ENCODE measurements at regions not wholly inside any gene's neighbourhood (a gene's known extent, or its start where the extent isn't known, plus 50 kb on each side); places are given as distances from the start of the nearest gene placed in this dataset.
"Not testable (repeated sequence)": the region's sequence is repeated elsewhere in the genome, so short reads cannot be mapped to it uniquely, and the experiment has no call there.

GRCh38 chr12:90827567-90827966 lies 127.4 kb downstream of the CCER1 start:
- Histone ChIP-seq H3K36me3 (ENCODE audit: insufficient read depth, low read length) (no peaks in the 10 kb centered on the region), H3K4me1 (ENCODE audit: control insufficient read depth, insufficient read depth, low read length) (no peaks in the 10 kb centered on the region), H3K4me3 (ENCODE audit: low read length) (no peak overlapping the region), H3K4me2 (ENCODE audit: low read length) (no peak overlapping the region), H3K9ac (ENCODE audit: low read depth, low read length) (no peak overlapping the region), H3K27me3 (ENCODE audit: control insufficient read depth, insufficient read depth, low read length) (no peaks in the 10 kb centered on the region), H3K9me3 (replicated peaks; ENCODE audit: low read length) (no peaks in the 10 kb centered on the region)

- Histone ChIP-seq H3K4me3 (ENCODE audit: low read length) (no peak overlapping the region), H3K9me3 (replicated peaks; ENCODE audit: low read length) (no peaks in the 10 kb centered on the region), H3K9ac (ENCODE audit: low read depth, low read length) (no peak overlapping the region), H3K4me1 (ENCODE audit: control insufficient read depth, insufficient read depth, low read length) (no peaks in the 10 kb centered on the region), H3K4me2 (ENCODE audit: low read length) (no peak overlapping the region), H3K36me3 (ENCODE audit: insufficient read depth, low read length) (no peaks in the 10 kb centered on the region), H3K27me3 (ENCODE audit: control insufficient read depth, insufficient read depth, low read length) (no peaks in the 10 kb centered on the region)
Measured at GRCh38 chr12:90826036-90826435, 128.9 kb downstream of the CCER1 start.

GRCh38 chr12:90823859-90824258 lies 131.1 kb downstream of the CCER1 start:
- Histone ChIP-seq H3K4me3 (ENCODE audit: low read length) (no peak overlapping the region), H3K27me3 (ENCODE audit: control insufficient read depth, insufficient read depth, low read length) (no peaks in the 10 kb centered on the region)

DNA sequence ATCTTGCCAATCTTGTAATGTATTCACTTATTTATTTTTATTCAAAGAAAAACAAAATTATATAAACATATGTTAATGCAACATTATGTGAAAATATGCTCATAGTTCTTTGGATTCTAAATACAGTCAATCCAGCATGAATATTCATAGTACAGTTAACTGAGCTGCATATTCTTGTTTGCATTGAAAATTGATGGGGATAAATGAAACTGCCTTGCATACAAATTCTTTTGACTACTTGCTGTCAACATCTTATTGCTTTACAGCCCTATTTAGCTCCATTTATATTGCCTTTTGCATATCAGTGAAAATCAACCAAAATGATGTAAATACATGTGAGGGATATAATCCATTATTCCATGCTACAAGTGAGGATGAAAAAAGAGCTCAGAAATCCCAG lies 135.3 kb downstream of the CCER1 start:
- Histone ChIP-seq H3K27me3 (ENCODE audit: control insufficient read depth, insufficient read depth, low read length) (no peaks in the 10 kb centered on the region), H3K9me3 (replicated peaks; ENCODE audit: low read length) (no peaks in the 10 kb centered on the region), H3K36me3 (ENCODE audit: insufficient read depth, low read length) (no peaks in the 10 kb centered on the region), H3K9ac (ENCODE audit: low read depth, low read length) (no peak overlapping the region), H3K4me1 (ENCODE audit: control insufficient read depth, insufficient read depth, low read length) (peaks cover 24% of the 10 kb centered on the region), H3K4me2 (ENCODE audit: low read length) (no peak overlapping the region), H3K4me3 (ENCODE audit: low read length) (no peak overlapping the region)

More at GRCh38 chr12:90823859-90824258, 131.1 kb downstream of the CCER1 start:
- Histone ChIP-seq H3K9ac (ENCODE audit: low read depth, low read length) (no peak overlapping the region), H3K4me1 (ENCODE audit: control insufficient read depth, insufficient read depth, low read length) (no peaks in the 10 kb centered on the region), H3K4me2 (ENCODE audit: low read length) (no peak overlapping the region), H3K36me3 (ENCODE audit: insufficient read depth, low read length) (no peaks in the 10 kb centered on the region), H3K9me3 (replicated peaks; ENCODE audit: low read length) (no peaks in the 10 kb centered on the region)

DNA sequence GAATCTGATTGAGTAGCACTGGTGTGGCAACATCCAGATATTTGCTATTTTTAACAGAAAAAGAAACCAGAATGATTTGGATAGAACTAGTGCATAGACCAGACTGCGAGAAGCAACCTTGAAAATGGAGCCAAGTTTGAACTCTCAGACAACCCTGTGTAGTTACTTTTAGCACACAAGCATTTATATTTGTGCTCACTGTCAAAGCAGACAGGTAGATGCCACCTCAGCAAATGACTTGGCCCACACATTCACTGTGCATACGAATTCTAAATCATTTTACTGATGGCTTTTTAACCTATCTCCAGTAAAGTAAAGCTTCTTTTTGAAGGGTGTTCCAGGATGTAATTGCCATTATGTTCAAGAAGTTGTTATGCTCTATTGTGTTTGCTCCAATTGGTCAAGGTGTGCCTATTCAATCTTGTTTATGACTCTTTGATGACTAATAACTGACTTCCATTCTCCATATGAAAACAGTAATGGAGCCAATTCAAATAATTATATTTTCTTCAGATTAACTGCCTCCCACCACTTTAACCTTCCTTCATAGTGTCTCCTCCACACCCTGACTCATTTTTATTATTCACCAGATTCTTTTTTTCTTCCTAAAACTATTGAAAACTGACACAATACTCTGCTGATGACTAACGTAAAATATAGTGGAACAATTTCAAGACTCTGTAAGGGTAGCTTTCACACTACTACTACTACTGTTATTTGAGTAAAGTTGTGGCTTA lies 138.5 kb downstream of the CCER1 start:
- H3K9me3 ChIP-seq (replicated peaks; ENCODE audit: low read length), result no peaks in the 10 kb centered on the region
- H3K9ac ChIP-seq (ENCODE audit: low read depth, low read length), result no peak overlapping the region
- H3K36me3 ChIP-seq (ENCODE audit: insufficient read depth, low read length), result no peaks in the 10 kb centered on the region
- no peaks in the 10 kb centered on the region for H3K27me3 ChIP-seq (ENCODE audit: control insufficient read depth, insufficient read depth, low read length)
- H3K4me3 ChIP-seq (ENCODE audit: low read length), result no peak overlapping the region
- H3K4me1 ChIP-seq (ENCODE audit: control insufficient read depth, insufficient read depth, low read length), result peaks cover 24% of the 10 kb centered on the region
- H3K4me2 ChIP-seq (ENCODE audit: low read length), result peak overlapping the region; percentile 22

GRCh38 chr12:90809940-90810339 lies 145.0 kb downstream of the CCER1 start:
- Histone ChIP-seq H3K4me3 (ENCODE audit: low read length) (no peak overlapping the region), H3K36me3 (ENCODE audit: insufficient read depth, low read length) (no peaks in the 10 kb centered on the region), H3K4me1 (ENCODE audit: control insufficient read depth, insufficient read depth, low read length) (no peaks in the 10 kb centered on the region), H3K4me2 (ENCODE audit: low read length) (no peak overlapping the region), H3K9me3 (replicated peaks; ENCODE audit: low read length) (no peaks in the 10 kb centered on the region), H3K27me3 (ENCODE audit: control insufficient read depth, insufficient read depth, low read length) (no peaks in the 10 kb centered on the region), H3K9ac (ENCODE audit: low read depth, low read length) (no peak overlapping the region)

DNA sequence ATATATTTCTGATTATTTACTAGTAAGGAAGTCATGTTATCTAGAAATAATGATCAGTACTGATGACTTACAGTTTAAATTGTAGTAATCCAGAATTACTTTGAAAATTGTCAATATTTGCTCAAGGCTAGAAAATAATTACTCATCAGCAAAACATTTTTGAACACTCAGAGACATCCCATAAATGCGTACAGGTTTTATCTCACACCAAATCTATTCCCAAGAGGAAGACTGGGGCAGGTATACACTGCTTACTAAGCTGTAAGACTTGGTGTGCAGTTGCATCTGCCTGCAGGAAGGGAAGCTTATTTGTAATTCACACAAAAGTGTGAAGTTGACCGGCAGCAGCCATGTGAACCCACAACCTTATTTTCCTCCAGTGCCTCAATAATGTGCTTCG lies 146.4 kb downstream of the CCER1 start:
- no peak overlapping the region for H3K4me3 ChIP-seq (ENCODE audit: low read length)

GRCh38 chr12:90802727-90803126 lies 152.2 kb downstream of the CCER1 start:
- Histone ChIP-seq H3K4me1 (ENCODE audit: control insufficient read depth, insufficient read depth, low read length) (peaks cover 9% of the 10 kb centered on the region), H3K9ac (ENCODE audit: low read depth, low read length) (no peak overlapping the region), H3K4me2 (ENCODE audit: low read length) (no peak overlapping the region), H3K36me3 (ENCODE audit: insufficient read depth, low read length) (no peaks in the 10 kb centered on the region), H3K4me3 (ENCODE audit: low read length) (no peak overlapping the region), H3K9me3 (replicated peaks; ENCODE audit: low read length) (no peaks in the 10 kb centered on the region), H3K27me3 (ENCODE audit: control insufficient read depth, insufficient read depth, low read length) (no peaks in the 10 kb centered on the region)

More for the DNA sequence above, 146.4 kb downstream of the CCER1 start:
- Histone ChIP-seq H3K4me1 (ENCODE audit: control insufficient read depth, insufficient read depth, low read length) (no peaks in the 10 kb centered on the region), H3K9me3 (replicated peaks; ENCODE audit: low read length) (no peaks in the 10 kb centered on the region), H3K36me3 (ENCODE audit: insufficient read depth, low read length) (no peaks in the 10 kb centered on the region), H3K4me2 (ENCODE audit: low read length) (no peak overlapping the region), H3K9ac (ENCODE audit: low read depth, low read length) (no peak overlapping the region), H3K27me3 (ENCODE audit: control insufficient read depth, insufficient read depth, low read length) (no peaks in the 10 kb centered on the region)

DNA sequence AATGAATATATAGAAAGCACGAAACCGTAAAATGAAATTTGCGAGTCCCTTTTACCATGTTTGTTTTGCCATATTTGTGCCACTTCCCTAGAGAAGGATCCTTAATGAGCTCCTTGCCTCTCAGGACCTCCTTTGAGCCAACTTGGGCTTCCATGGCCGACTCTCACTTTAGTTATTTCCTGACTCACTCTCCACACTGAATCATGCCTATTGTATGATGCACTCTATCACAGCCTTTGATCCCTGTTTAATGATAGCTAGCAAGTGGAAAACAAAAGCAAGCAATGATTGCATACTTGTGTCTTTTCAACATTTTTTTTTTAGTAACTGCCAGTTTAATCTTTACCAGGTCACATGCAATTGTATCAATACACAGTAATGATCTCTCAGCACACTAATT lies 153.2 kb downstream of the CCER1 start:
- H3K4me2 ChIP-seq (ENCODE audit: low read length), result no peak overlapping the region
- H3K27me3 ChIP-seq (ENCODE audit: control insufficient read depth, insufficient read depth, low read length), result no peaks in the 10 kb centered on the region
- no peaks in the 10 kb centered on the region for H3K9me3 ChIP-seq (replicated peaks; ENCODE audit: low read length)
- no peak overlapping the region for H3K9ac ChIP-seq (ENCODE audit: low read depth, low read length)
- peaks cover 9% of the 10 kb centered on the region for H3K4me1 ChIP-seq (ENCODE audit: control insufficient read depth, insufficient read depth, low read length)
- no peak overlapping the region for H3K4me3 ChIP-seq (ENCODE audit: low read length)
- no peaks in the 10 kb centered on the region for H3K36me3 ChIP-seq (ENCODE audit: insufficient read depth, low read length)

DNA sequence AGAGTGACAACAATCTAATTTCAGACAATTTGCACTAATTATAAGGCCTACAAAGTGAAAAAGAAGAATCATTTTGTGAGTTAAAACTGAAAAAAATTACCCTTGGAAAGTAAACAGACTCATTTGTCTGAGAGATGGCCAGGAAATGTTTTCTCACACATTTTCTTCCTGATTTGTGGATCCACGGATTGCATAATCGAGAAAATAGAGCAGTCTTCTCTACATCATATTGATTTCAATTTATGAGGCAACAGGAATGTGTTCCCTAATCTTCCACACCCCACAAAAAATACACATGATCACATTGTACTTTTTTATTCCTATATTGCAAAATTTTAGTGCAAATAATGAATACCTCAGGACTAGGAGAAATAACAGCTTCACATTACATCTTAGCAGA lies 160.8 kb downstream of the CCER1 start:
- H3K9ac ChIP-seq (ENCODE audit: low read depth, low read length), result no peak overlapping the region
- no peaks in the 10 kb centered on the region for H3K27me3 ChIP-seq (ENCODE audit: control insufficient read depth, insufficient read depth, low read length)
- no peaks in the 10 kb centered on the region for H3K9me3 ChIP-seq (replicated peaks; ENCODE audit: low read length)
- no peak overlapping the region for H3K4me3 ChIP-seq (ENCODE audit: low read length)
- no peaks in the 10 kb centered on the region for H3K36me3 ChIP-seq (ENCODE audit: insufficient read depth, low read length)
- no peak overlapping the region for H3K4me2 ChIP-seq (ENCODE audit: low read length)
- H3K4me1 ChIP-seq (ENCODE audit: control insufficient read depth, insufficient read depth, low read length), result no peaks in the 10 kb centered on the region

- not testable (repeated sequence) for H3K4me2 ChIP-seq (ENCODE audit: low read length)
Measured at GRCh38 chr12:90792718-90793117, 162.3 kb downstream of the CCER1 start.

DNA sequence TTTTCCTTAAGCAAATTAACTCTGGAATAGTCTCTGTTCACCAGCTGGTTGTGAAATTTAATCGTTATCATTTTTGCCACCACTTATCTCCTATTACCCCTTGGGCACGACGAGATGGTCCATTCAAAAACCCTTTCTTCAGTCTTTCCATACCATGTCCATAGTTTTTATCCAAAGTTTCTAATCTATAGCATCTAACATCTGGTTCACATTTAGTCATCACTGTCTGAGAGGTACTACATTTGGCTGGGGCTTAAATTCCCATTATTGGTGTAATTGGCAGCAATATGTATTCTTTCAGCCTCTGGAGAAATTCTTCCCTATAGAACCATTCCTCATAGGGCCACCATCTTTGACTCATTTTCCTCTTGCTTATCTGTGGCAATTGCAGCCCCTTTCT lies 163.5 kb downstream of the CCER1 start:
- Histone ChIP-seq H3K36me3 (ENCODE audit: insufficient read depth, low read length) (no peaks in the 10 kb centered on the region), H3K27me3 (ENCODE audit: control insufficient read depth, insufficient read depth, low read length) (no peaks in the 10 kb centered on the region), H3K9me3 (replicated peaks; ENCODE audit: low read length) (no peaks in the 10 kb centered on the region), H3K4me1 (ENCODE audit: control insufficient read depth, insufficient read depth, low read length) (no peaks in the 10 kb centered on the region), H3K4me3 (ENCODE audit: low read length) (no peak overlapping the region), H3K4me2 (ENCODE audit: low read length) (no peak overlapping the region), H3K9ac (ENCODE audit: low read depth, low read length) (no peak overlapping the region)

More at GRCh38 chr12:90792718-90793117, 162.3 kb downstream of the CCER1 start:
- H3K27me3 ChIP-seq (ENCODE audit: control insufficient read depth, insufficient read depth, low read length); H3K4me3 ChIP-seq (ENCODE audit: low read length); H3K36me3 ChIP-seq (ENCODE audit: insufficient read depth, low read length); H3K9me3 ChIP-seq (replicated peaks; ENCODE audit: low read length); H3K4me1 ChIP-seq (ENCODE audit: control insufficient read depth, insufficient read depth, low read length); H3K9ac ChIP-seq (ENCODE audit: low read depth, low read length): not testable (repeated sequence)
